HPDE6-E6E7 (cell line): ENCODE measurements at regions not wholly inside any gene's neighbourhood (a gene's known extent, or its start where the extent isn't known, plus 50 kb on each side); places are given as distances from the start of the nearest gene placed in this dataset.

Experiments used
- DNase-seq: peaks from one replicate; pipeline ENCODE4 v3.0.0; 2011; ENCODE audit warnings: missing footprints; ENCODE audit errors: extremely low spot score

DNA sequence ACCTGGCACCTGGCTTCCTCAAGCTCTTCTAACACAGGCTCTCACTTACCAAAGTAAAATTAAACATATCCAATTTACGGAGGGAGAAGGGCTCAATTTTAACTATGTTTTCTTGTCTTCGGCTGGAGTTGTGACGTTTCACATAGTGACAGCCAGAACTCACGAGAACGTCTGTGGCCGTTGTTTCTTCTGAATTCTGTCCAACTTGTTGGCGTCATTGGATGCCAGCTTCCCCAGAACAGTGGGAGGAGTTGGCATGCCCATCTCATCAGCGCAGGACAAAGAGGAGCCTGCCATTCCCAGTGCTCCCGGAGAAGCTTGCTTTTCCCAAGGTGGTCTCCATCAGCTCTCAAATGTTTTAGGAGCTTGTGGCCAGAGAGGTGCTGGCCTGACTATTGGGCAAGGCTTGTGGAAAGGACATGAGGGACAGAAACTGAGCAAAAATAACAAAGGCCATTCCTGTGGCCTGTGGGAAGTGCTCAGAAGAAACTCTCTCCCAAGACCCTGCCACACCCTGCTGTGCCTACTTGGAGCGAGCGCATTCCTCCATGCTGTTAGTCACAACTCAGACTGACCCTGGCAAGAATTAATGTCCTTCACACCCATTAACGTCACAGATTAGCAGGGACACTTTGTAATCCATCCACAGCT, 265.4 kb upstream of the CDH4 start:
- DNase-seq, result no peak

DNA sequence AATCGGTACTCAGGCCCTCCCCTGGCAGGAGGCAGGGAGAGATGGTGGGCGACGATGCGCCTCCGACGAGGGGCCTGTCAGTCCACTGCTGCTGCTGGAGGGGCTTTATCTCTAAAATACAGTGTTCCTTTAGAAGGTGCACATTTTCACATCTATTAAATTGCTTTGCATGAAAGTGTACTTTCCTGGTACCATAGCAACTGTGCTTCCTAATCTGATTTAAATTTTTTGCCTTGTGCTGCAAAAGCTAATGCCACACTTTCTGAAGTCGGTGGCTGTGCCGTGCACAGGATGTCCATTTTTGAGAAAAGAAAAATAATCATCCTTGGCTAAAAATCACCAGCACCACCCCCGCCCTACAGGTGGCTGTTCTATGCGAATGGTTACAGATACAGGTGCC, 262.0 kb upstream of the CDH4 start:
- DNase-seq, result no peak

DNA sequence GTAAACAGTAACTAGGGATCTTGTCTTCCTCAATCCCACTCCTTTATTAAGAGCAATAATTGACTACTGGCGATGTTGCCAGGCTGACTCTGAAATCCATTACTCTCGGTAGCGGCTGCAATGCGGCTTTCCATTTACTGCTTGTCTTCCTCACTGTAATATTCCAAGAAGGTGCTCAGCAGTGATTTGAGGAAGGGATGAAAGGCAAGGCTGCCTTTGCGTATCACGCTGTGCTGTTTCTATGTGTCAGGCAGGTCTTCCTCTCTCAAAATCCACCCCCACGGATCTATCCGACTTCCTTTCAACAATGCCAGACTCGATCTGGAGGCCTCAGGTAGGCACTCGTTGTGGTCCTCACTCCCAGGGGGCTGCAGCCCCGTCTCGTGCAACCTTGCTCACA, 261.4 kb upstream of the CDH4 start:
- no peak for DNase-seq

DNA sequence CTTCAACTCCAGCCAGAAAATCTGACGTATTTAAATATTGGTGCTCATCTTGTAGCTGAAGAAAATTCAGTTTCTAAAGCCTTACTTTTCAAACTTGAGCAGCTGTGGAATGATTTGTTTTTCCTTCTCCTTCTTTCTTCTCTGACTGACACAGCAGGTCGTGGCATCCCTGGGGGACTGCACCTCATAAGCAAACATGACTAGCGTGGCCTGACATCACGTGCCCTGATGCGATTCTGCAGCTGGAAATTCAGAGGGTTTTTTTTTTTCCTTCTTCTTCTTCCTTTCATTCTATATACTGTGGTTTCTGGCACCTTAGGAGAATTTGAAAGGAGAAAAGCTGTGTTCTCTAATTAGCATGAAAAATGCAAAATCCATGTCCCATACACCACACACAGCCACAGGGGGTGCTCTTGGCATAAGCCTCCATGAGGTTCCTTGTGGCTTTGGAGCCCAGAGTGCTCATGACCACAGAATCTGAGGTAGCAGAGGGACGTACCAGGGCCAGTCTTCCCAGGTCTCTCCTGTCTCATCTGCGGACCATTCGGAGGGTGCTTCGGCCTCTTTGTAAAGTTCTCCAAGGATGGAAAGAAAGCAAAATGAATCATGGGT, 258.5 kb upstream of the CDH4 start:
- DNase-seq, result no peak

DNA sequence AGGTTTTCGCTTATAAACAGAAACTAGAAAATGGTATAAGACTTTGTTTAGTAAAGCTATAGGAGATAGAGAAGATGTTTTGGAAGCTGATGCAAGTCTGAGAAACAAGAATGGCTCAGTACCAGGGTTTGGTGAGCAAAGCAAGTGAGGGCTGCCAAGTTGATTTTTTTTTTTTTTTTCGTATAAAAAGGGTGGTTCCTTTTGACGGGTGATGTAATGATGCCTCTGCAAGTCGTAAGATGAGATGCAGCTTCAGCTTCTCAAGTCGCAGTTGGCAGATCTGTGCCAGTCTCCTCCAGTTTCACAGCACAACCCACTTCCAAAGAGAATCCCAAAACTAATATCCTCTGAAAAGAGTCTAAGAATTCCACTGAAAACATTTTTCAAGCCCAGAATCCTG, 252.8 kb upstream of the CDH4 start:
- no peak for DNase-seq

DNA sequence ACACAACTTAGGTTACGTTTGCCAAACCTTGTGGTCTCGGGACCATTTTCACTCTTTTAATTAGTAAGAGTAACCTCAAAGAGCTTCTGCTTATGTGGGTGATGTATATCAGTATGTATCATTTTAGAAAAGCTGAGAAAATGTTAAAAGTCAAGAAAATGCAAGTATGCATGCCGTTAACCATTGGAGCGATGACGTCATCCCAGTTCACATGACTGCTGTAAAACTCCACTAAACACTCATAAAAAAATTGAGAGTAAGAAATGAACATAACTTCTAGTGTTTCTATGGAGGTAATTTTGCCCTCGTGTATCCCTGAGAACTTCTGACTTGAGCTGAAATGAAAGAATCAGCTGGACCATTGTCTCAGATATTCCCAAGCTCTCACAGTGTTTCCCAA, 250.0 kb upstream of the CDH4 start:
- DNase-seq, result no peak

DNA sequence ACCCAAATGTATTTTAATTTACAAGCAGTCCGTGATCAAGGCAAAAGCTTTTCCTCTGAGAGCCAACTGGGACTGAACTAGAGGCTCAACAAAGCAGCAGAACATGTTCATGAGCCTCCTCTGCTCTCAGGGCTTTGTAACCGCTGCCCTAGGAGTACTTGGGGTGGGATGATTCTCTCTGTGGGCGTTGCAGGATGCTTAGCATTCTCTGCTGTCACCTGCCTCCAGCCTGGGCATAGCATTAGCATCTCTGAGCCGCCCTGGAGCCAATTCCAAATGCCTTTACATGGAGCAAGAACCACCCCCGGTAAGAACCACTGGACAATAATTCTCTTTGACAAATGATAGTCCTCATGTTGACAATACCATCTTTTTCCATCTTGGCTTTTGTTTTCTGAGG, 237.6 kb upstream of the CDH4 start:
- no peak for DNase-seq

DNA sequence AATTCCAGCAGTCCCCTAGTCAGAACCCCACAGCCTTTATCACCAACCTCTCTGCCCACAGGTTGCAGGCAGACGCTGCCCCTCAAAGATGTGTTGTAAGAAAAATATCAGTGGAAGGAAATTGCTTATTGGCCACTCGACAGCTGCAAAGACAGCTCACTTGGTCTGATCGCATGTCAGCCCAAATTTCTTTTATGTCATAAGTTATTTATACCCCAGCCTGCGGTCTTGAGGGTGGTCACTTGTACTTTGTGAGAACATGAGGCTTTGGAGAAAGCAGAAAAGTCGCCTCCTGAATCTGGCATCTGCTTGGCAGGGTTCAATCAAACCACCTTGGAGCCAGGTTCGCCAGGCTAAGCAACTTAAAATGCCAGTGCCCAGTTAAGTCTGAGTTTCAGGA, 236.5 kb upstream of the CDH4 start:
- DNase-seq, result no peak

DNA sequence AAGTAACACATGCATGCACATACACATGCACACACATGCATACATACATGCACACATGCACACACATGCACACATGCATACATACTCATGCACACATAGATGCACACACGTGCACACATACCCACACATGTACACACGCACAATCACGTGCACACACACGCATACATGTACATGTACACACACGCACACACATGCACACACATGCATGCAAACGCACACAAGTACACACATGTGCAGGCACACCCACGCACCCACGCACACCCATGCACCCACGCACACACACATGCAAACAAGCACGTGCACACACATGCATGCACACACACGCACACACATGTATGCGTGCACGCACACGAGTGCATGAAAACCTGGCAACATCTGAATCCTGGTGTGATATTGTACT, 232.7 kb upstream of the CDH4 start:
- DNase-seq, result no peak

DNA sequence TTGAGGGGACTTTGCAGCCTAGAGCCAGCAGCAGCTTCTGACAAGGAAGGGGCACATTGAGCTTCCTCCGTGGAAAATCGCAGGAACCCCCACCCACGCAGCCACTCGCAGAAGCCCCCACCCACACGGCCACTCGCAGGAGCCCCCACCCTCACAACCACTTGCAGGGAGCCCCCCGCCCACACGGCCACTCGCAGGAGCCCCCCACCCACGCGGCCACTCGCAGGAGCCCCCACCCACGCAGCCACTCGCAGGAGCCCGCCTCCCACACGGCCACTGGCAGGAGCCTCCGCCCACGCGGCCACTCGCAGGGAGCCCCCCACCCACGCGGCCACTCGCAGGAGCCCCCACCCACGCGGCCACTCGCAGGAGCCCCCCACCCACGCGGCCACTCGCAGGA, 228.4 kb upstream of the CDH4 start:
- DNase-seq, result no peak

DNA sequence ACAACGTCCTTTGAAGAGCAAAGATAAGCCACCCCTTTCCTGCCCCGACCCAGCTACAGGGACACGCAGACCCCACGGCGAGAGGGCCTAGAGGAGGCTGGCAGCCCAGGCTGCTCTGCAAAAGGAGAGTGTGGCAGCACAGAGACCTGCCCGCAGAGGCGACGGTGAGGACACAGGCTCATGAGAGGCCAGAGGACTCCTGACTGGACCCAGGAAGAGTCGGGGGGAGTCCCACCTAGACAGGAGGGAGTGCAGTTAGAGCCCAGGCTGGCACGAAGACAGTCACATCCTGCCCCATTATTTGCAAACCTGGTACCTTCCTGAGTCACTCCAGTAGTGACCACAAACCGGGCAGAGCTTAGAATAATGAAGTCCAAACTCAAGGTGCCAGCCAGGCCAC, 227.7 kb upstream of the CDH4 start:
- DNase-seq, result no peak

DNA sequence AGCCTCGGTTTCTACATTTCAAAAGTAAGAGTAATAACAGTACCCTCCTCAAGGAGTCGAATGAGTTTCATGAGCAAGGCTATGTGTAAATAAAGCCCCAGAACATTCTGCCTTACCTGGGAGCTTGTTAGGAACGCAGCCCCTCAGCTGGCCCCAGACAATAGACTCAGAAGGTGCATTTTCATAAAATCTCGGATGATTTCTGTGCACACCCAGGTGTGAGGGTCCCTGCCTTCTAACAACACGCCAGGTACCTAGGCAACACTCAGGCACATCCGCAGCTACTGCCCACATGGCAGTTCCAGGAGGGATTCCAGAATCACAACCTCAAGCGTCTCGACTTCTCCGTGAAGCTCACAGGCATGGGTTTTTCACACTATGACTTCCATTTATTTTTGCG, 226.5 kb upstream of the CDH4 start:
- no peak for DNase-seq

DNA sequence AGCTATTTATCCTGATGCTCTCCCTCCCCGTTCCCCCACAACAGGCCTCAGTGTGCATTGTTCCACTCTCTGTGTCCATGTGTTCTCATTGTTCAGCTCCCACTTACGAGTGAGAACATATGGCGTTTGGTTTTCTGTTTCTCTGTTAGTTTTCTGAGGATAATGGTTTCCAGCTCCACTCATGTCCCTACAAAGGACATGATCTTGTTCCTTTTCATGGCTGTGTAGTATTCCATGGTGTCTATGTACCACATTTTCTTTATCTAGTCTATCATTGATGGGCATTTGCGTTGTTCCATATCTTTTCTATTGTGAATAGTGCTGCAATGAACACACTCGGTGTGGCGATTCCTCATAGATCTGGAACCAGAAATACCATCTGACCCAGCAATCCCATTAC, 225.9 kb upstream of the CDH4 start:
- no peak for DNase-seq

DNA sequence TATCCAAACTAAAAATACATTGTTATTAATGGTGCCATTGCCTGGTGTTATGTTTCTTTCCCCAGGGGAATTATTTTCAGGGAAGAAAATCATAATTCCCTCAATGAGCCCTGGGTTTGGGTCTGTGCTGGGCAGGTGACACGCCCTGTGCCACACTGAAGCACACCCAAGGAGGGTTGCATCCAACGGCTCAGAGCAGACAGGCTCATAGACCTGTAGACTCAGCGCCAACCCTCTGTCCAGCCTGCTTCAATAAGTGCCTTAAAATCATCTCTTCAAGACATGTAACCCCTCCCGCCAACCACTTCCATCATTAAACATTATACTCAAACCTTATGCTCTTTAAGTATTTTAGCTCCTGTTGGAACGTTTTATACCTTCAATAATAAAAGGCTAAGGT, 225.3 kb upstream of the CDH4 start:
- no peak for DNase-seq

DNA sequence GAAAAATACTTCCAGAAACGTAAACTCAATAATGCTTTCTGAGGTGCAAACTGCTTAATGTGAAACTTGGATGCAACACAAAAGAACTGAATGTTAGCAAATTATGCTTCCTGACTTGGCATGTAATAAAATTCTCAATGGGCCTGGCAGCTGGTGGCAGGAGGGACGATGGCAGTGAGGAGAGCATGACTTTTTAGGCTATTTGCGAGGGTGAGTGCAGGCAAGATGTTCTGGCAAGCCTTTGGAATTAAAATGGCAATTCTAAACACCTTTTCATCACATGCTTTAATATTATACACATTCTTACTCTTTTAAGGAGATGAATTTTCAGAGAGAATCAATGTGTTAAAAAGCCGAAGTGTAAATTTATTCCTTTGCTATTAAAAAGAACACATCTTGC, 224.8 kb upstream of the CDH4 start:
- DNase-seq, result no peak

DNA sequence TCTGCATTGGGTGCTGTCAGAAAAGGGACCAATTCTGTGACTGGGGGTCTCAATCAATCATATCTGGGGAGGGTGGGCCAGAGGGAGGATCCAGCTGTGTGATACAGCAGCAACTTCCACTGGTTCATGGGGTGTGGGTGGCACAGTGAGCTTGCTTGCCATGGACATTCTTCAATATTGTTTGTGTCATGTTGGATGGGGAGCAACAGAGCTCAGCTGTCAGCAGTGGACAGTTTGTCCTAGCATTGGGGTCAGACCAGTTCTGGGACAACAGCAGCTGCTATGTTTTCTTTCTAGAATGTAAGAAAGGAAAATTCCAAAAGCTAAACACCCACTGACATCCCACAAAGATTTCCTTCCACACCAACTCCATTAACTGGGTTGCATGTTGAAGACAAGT, 221.9 kb upstream of the CDH4 start:
- DNase-seq, result no peak

DNA sequence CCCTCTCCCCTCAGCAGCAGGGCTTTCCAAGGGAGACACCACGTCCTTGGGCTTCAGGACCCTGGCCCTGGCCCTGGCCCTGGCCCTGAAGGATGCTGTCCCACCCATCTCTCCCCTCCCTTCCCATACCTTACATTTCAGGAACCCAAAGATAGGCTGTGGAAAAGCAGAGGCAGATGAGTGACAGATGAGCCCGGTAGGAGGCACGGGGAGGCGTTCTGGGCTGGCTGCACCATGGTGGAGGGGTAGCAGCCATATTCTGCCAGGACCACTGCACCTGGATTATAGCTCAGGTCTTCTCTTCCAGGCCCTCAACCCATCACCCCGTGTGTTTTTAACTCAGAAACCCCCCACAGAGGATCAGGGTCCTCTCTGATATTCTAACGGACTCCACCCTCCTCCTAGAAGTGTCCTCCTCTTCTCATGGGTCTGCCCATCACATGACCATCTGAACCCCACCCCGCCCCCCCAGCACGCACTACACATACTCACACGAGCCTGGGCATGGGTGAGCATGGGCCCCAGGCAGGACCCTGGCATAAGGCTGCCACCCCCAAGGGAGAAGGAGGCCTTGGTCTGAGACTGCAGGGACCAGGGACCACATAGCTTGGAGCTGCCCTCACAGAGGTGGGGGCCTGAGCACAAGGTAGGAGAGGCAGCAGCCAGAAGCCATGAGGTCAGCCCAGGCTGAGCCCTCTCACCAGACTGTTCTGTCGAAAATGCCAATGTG, 220.8 kb upstream of the CDH4 start:
- no peak for DNase-seq

DNA sequence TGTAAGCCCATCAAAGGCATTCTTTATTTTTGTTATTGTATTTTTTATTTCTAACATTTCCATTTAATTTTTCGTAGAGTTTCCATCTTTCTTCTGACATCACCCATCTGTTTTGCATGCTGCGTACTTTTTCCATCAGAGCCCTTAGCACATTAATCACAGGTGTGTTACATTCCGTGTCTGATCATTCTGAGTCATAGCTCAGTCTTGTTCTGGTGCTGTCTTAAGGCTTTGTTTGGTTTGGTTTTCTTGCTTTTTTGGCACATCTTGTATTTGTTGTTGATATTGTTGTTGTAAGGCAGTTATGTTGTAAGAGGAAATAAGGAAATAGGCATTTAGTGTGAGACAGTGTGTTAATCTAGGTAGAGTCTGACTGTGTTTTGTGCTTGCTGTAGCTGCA, 214.6 kb upstream of the CDH4 start:
- DNase-seq, result no peak

DNA sequence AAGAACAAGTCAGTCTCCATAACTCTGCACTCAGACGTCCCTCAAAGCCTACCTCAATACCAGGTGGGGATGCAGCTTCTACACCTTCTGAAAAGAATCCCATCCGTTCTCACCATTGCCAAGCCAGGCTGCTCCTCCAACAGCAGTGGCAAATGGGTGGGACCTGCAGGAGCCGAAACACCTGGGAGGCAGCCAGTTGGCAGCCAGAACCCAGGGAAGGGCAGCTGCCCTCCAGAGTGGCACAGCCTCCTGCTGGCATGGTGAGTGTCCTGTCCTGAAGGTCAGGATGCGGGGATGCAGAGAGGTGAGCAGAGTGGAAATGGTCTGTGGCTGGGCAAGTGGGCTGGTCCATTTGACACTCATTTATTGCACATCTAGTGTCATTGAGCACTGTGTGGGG, 210.6 kb upstream of the CDH4 start:
- no peak for DNase-seq

DNA sequence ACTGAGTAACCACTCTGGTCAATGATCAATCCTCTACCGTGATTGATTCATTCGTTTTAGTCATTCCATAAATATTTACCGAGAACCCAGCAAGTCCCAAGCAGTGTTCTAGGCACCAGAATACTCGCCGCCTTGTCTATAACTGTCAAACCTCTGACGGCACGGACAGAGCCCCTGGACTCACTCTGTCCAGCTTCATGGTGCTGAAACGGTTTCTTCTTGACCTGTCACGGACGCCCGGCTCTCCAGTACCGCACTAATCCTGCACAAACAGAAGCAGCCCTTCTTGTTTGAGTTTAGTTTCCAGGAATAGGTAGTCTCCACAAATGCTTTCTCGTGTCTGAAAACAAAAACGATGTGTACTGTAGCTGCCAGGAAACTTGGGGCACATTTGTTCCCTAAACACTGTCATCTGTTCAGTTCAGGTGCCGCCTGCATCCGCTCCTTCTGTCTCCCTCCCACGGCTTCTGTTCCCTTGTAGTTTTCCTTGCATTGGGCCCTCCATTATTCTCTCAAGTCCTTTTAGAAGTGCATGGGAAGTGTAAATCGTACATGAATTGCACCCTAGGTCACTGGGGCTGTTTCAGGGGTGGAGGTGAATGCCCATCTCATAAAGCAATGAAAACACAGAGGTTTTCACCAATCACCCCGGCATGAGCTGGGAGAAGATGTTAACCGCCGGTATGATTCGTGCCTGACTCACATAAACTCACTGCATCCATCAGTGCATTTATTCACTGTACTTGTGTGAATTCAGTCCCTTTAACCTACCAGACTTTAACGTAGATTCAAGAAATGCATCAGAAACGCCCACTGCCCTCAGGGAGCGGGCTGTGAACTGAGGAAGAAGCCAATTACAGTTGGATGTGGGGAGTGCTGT, 209.3 kb upstream of the CDH4 start:
- no peak for DNase-seq

DNA sequence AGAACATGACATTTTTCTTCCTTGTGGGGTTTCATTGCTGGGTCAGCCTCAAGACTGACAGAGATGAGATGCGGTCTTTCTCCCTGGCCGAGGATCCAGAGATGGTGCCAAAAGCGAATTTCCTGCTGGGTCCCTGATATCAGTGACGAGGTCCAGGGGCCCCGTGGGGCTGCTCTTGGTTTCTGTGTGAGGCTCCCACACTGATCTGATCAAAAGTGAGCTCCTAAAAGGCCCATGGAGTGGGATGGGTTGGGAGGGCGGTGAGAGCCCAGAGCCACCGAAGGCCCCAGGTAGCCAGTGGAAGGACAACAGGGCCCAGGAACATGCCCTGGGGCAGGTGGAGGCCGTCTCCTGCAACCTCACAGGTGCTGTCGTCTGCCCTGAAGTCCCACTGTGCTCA, 208.4 kb upstream of the CDH4 start:
- no peak for DNase-seq

DNA sequence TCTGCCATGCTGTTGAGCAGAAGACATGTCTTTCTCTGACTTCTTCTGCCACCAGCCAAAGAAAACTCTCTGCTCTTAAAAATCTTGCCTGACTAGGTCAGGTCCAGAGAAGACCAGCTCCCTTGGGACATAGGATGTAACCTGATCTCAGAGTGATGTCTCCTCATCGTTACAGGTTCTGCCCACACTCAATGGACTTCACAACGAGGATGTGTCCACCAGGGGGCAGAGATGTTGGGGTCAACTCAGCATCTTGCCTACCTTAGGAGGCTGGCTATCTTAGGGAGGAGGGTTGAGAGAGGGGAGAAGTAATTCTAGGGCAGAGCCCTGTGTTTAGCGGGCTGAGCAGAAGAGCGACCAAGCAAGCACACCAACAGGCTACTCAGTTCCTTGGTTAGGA, 207.6 kb upstream of the CDH4 start:
- no peak for DNase-seq

DNA sequence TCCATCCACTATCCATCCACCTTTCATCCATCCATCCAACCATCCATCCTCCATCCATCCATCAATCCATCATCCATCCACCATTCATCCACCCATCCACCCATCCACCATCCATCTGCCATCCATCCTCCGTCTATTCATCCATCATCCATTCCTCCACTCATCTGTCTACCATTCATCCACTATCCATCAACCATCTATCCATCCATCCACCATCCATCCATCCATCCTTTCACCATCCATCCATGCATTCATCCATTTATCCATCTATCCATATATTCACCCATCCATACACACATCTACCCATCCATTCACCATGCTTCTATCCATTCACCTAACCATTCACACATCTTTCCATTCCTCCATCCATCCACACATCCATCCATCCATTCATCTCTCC, 207.0 kb upstream of the CDH4 start:
- DNase-seq, result no peak
